BE2C (cell line): ENCODE measurements at regions not wholly inside any gene's neighbourhood (a gene's known extent, or its start where the extent isn't known, plus 50 kb on each side); places are given as distances from the start of the nearest gene placed in this dataset.
"Not testable (repeated sequence)": the region's sequence is repeated elsewhere in the genome, so short reads cannot be mapped to it uniquely, and the experiment has no call there.

Source experiments
- DNase-seq: peaks from one replicate; pipeline ENCODE4 v3.0.0-alpha.2; 2020
- H3K27me3 ChIP-seq: fragments of 250-450 bp; sonication (Bioruptor Pico); 2 replicates; pipeline ENCODE4 v1.5.1; 2020; ENCODE audit warnings: mild to moderate bottlenecking
- H3K36me3 ChIP-seq: fragments of 250-450 bp; sonication (Bioruptor Pico); 2 replicates; pipeline ENCODE4 v1.5.1; 2020; ENCODE audit warnings: mild to moderate bottlenecking
- H3K4me1 ChIP-seq: fragments of 250-450 bp; sonication (Bioruptor Pico); 2 replicates; pipeline ENCODE4 v1.5.1; 2020
- H3K4me3 ChIP-seq: 2 replicates; pipeline ENCODE4 v1.5.1; 2011; ENCODE audit warnings: low read depth, low read length
- H3K9me3 ChIP-seq: fragments of 250-450 bp; sonication (Bioruptor Pico); 2 replicates; pipeline ENCODE4 v1.5.1; 2020
- CTCF ChIP-seq: IDR thresholded peaks from 2 replicates; pipeline ENCODE4 v1.5.1; 2012; ENCODE audit warnings: mild to moderate bottlenecking, low read depth, low read length

GRCh38 chr4:19579608-19580007, 672.1 kb upstream of the SLIT2 start:
- no peak for DNase-seq
- no peaks in the 10 kb centered on the region for H3K36me3 ChIP-seq
- H3K9me3 ChIP-seq = no peaks in the 10 kb centered on the region
- TF ChIP-seq CTCF = no peak
- no peak overlapping the region for H3K4me3 ChIP-seq
- no peaks in the 10 kb centered on the region for H3K4me1 ChIP-seq
- H3K27me3 ChIP-seq = no peaks in the 10 kb centered on the region

- Histone ChIP-seq H3K27me3 (no peaks in the 10 kb centered on the region), H3K4me1 (no peaks in the 10 kb centered on the region), H3K4me3 (no peak overlapping the region), H3K36me3 (no peaks in the 10 kb centered on the region), H3K9me3 (no peaks in the 10 kb centered on the region)
- no peak for TF ChIP-seq CTCF
- no peak for DNase-seq
Observed at GRCh38 chr4:19577097-19577496, 674.6 kb upstream of the SLIT2 start.

- Histone ChIP-seq H3K4me1 (no peaks in the 10 kb centered on the region), H3K27me3 (no peaks in the 10 kb centered on the region)
- no peak for TF ChIP-seq CTCF
Observed at GRCh38 chr4:19575924-19576323, 675.8 kb upstream of the SLIT2 start.

GRCh38 chr4:19566041-19566440, 685.7 kb upstream of the SLIT2 start:
- DNase-seq = no peak
- no peaks in the 10 kb centered on the region for H3K4me1 ChIP-seq
- no peaks in the 10 kb centered on the region for H3K27me3 ChIP-seq
- H3K36me3 ChIP-seq = no peaks in the 10 kb centered on the region
- no peaks in the 10 kb centered on the region for H3K9me3 ChIP-seq
- no peak overlapping the region for H3K4me3 ChIP-seq
- TF ChIP-seq CTCF = no peak

More at GRCh38 chr4:19575924-19576323, 675.8 kb upstream of the SLIT2 start:
- no peak for DNase-seq
- Histone ChIP-seq H3K4me3 (no peak overlapping the region), H3K36me3 (no peaks in the 10 kb centered on the region), H3K9me3 (no peaks in the 10 kb centered on the region)

- no peaks in the 10 kb centered on the region for H3K27me3 ChIP-seq
- DNase-seq = no peak
- H3K4me1 ChIP-seq = no peaks in the 10 kb centered on the region
- no peaks in the 10 kb centered on the region for H3K9me3 ChIP-seq
- TF ChIP-seq CTCF = no peak
- H3K36me3 ChIP-seq = no peaks in the 10 kb centered on the region
- no peak overlapping the region for H3K4me3 ChIP-seq
Observed at GRCh38 chr4:19562456-19562855, 689.2 kb upstream of the SLIT2 start.

GRCh38 chr4:19557161-19557560, 694.5 kb upstream of the SLIT2 start:
- Histone ChIP-seq H3K4me3 (no peak overlapping the region), H3K9me3 (no peaks in the 10 kb centered on the region), H3K4me1 (no peaks in the 10 kb centered on the region), H3K27me3 (no peaks in the 10 kb centered on the region), H3K36me3 (no peaks in the 10 kb centered on the region)
- TF ChIP-seq CTCF = no peak
- no peak for DNase-seq

DNA sequence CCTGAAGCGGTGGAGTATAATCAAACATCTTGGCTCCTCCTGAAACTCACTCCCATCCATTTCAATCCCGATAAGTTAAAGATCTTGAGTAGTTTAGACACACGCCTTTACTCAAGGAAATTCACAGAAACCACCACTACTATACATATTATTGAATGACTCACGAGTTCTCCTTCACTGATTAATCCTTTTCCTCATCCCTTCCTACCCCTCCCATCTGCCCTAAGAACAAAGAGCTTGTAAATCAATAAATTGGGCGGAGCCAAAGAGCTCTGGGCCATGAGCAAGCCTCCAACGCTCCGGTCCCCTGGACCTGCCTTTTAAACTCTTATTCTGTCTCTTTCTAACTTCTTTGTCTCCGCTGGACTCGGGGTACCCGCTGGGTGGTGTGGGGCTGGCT, 695.4 kb upstream of the SLIT2 start:
- H3K4me3 ChIP-seq, DNase-seq, H3K36me3 ChIP-seq, H3K9me3 ChIP-seq, H3K27me3 ChIP-seq, H3K4me1 ChIP-seq: not testable (repeated sequence)
